DND-41 (cell line): ENCODE measurements at regions not wholly inside any gene's neighbourhood (a gene's known extent, or its start where the extent isn't known, plus 50 kb on each side); places are given as distances from the start of the nearest gene placed in this dataset.

Experiments used
- ATAC-seq: fragments of 200-7000 bp; cut with Tn5 transposase; 3 replicates; pipeline ENCODE4 v1.9.1; 2021; ENCODE audit warnings: low read depth; ENCODE audit not compliant: insufficient read depth
- DNase-seq: peaks from one replicate; pipeline ENCODE4 v3.0.0-alpha.2; 2020
- H2AFZ ChIP-seq: 2 replicates; pipeline ENCODE4 v1.6.0; 2012; ENCODE audit warnings: low read depth, low read length
- H3K27ac ChIP-seq: 2 replicates; pipeline ENCODE4 v1.5.1; 2012; ENCODE audit warnings: low read length, inconsistent platforms
- H3K27me3 ChIP-seq: fragments of 200-600 bp; sonication (generic); 2 replicates; pipeline ENCODE4 v1.6.0; 2012; ENCODE audit warnings: low read length, mild to moderate bottlenecking, inconsistent platforms; ENCODE audit not compliant: insufficient read depth, poor library complexity
- H3K36me3 ChIP-seq: 2 replicates; pipeline ENCODE4 v1.5.1; 2012; ENCODE audit warnings: low read length, inconsistent platforms; ENCODE audit not compliant: insufficient read depth
- H3K4me1 ChIP-seq: 2 replicates; pipeline ENCODE4 v1.5.1; 2012; ENCODE audit warnings: mild to moderate bottlenecking, low read length; ENCODE audit not compliant: insufficient read depth
- H3K4me2 ChIP-seq: 2 replicates; pipeline ENCODE4 v1.6.0; 2012; ENCODE audit warnings: mild to moderate bottlenecking, moderate library complexity, low read length, inconsistent platforms; ENCODE audit not compliant: insufficient read depth
- H3K4me3 ChIP-seq, 2 experiments: fragments of 200-600 bp in 1 of 2; shearing (Covaris generic) in 1 of 2; 2 replicates each; pipeline ENCODE4 v1.5.1; 2012 to 2016; ENCODE audit warnings: inconsistent platforms in 2 of 2, low read length in 2 of 2, mild to moderate bottlenecking in 2 of 2, low read depth in 1 of 2, moderate library complexity in 1 of 2
- H3K79me2 ChIP-seq: 2 replicates; pipeline ENCODE4 v1.6.0; 2012; ENCODE audit warnings: low read length, inconsistent platforms; ENCODE audit not compliant: insufficient read depth
- H3K9ac ChIP-seq: 2 replicates; pipeline ENCODE4 v1.6.0; 2012; ENCODE audit warnings: low read depth, mild to moderate bottlenecking, inconsistent platforms, low read length, moderate library complexity
- H3K9me3 ChIP-seq: 2 replicates; pipeline ENCODE4 v1.5.1; 2012; ENCODE audit warnings: low read length, moderate library complexity, mild to moderate bottlenecking, inconsistent platforms; ENCODE audit not compliant: insufficient read depth, severe bottlenecking
- H4K20me1 ChIP-seq: 2 replicates; pipeline ENCODE4 v1.6.0; 2012; ENCODE audit warnings: low read length; ENCODE audit not compliant: insufficient read depth
- EZH2 ChIP-seq: IDR thresholded peaks from 3 replicates; pipeline ENCODE4 v1.6.1; 2012; ENCODE audit warnings: borderline replicate concordance, low read depth, mild to moderate bottlenecking, moderate library complexity, low read length, inconsistent platforms; ENCODE audit not compliant: severe bottlenecking
- TF ChIP-seq, protein P1 (sequence below): IDR thresholded peaks from 2 replicates; pipeline ENCODE4 v1.5.1; 2012; ENCODE audit warnings: borderline replicate concordance, low read length, moderate library complexity, mild to moderate bottlenecking; ENCODE audit not compliant: poor library complexity, severe bottlenecking; ENCODE audit errors: extremely low read depth

DNA sequence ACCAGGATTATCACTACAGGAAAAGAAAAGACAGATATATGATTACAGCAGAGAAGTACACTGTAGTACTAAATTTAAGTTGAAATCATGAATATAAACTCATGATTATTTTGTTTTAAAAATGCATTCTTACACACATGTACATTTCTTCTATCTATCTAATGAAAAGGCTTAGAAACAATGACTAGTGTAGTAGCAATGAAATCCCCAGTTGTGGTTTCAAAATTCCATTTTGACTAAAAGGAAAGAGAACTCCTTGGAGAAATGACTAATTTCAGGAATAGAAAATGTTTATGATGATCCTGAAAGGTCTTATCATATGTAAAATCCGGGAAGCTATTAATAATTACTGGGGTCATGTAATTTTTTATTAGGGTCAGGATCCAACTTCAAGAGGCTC is 195.0 kb upstream of the STARD13 start:
- DNase-seq, result no peak
- H4K20me1 ChIP-seq, result no peaks in the 10 kb centered on the region
- H3K9ac ChIP-seq, result no peak overlapping the region
- H2AFZ ChIP-seq, result no peak overlapping the region
- no peaks in the 10 kb centered on the region for H3K4me1 ChIP-seq
- no peaks in the 10 kb centered on the region for H3K27me3 ChIP-seq
- no peaks in the 10 kb centered on the region for H3K79me2 ChIP-seq
- H3K4me2 ChIP-seq, result no peak overlapping the region
- peaks cover 4% of the 10 kb centered on the region for H3K9me3 ChIP-seq
- no peak overlapping the region for H3K4me3 ChIP-seq
- TF ChIP-seq, protein P1, sequence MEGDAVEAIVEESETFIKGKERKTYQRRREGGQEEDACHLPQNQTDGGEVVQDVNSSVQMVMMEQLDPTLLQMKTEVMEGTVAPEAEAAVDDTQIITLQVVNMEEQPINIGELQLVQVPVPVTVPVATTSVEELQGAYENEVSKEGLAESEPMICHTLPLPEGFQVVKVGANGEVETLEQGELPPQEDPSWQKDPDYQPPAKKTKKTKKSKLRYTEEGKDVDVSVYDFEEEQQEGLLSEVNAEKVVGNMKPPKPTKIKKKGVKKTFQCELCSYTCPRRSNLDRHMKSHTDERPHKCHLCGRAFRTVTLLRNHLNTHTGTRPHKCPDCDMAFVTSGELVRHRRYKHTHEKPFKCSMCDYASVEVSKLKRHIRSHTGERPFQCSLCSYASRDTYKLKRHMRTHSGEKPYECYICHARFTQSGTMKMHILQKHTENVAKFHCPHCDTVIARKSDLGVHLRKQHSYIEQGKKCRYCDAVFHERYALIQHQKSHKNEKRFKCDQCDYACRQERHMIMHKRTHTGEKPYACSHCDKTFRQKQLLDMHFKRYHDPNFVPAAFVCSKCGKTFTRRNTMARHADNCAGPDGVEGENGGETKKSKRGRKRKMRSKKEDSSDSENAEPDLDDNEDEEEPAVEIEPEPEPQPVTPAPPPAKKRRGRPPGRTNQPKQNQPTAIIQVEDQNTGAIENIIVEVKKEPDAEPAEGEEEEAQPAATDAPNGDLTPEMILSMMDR, result no peak
- no peak for TF ChIP-seq EZH2
- H3K36me3 ChIP-seq, result no peaks in the 10 kb centered on the region
- no peak for ATAC-seq
- no peak overlapping the region for H3K27ac ChIP-seq

DNA sequence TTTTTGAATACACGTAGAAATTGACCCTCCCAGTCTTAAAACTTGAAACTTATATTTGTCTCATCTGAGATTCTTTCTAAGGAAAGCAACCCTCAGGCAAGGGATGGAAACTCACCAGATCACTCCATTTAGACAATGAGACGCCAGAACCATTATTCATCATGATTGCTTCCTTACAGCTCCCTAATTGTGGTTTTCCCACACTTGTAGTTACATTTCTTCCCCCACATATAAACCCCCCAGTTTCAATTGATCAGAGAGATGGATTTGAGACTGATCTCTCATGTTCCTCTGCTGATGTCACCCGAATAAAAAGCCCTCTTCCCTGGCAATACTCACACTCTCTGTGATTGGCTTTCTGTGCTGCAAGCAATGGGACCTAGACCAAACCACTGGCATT is 197.9 kb upstream of the STARD13 start:
- no peak overlapping the region for H3K4me3 ChIP-seq
- H3K79me2 ChIP-seq, result no peaks in the 10 kb centered on the region
- H3K4me1 ChIP-seq, result no peaks in the 10 kb centered on the region
- H3K27me3 ChIP-seq, result no peaks in the 10 kb centered on the region
- DNase-seq (no peak), ATAC-seq (no peak)
- H4K20me1 ChIP-seq, result no peaks in the 10 kb centered on the region
- no peaks in the 10 kb centered on the region for H3K9me3 ChIP-seq
- H2AFZ ChIP-seq, result no peak overlapping the region
- H3K9ac ChIP-seq, result no peak overlapping the region
- H3K36me3 ChIP-seq, result no peaks in the 10 kb centered on the region
- TF ChIP-seq, protein P1, result no peak
- TF ChIP-seq EZH2, result no peak
- no peak overlapping the region for H3K4me2 ChIP-seq
- no peak overlapping the region for H3K27ac ChIP-seq

DNA sequence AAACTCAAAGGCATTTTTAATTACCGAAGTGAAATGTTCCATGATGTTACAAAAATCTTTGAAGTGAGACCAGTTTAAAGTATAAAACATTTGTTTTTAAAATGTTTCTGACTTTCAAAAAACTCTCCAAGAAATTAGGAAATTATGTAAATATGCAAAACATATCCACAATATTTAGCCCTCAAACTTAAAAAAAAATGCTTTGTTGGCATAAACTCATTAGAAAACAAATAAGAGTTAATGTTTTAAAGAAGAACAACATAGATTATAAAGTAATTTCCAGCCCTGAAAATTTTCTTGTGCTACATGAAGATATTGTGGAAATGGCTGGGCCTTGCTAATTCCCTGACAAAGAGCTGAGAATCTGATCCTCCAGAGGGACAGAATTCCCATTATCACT is 199.7 kb upstream of the STARD13 start:
- TF ChIP-seq, protein P1, result no peak
- TF ChIP-seq EZH2, result no peak
- H3K27me3 ChIP-seq, result no peaks in the 10 kb centered on the region
- H3K4me1 ChIP-seq, result no peaks in the 10 kb centered on the region
- no peak overlapping the region for H3K4me2 ChIP-seq
- no peaks in the 10 kb centered on the region for H3K9me3 ChIP-seq
- no peak overlapping the region for H3K9ac ChIP-seq
- no peaks in the 10 kb centered on the region for H4K20me1 ChIP-seq
- H3K36me3 ChIP-seq, result no peaks in the 10 kb centered on the region
- no peak overlapping the region for H3K27ac ChIP-seq
- no peaks in the 10 kb centered on the region for H3K79me2 ChIP-seq
- ATAC-seq (no peak), DNase-seq (no peak)
- H2AFZ ChIP-seq, result no peak overlapping the region
- no peak overlapping the region for H3K4me3 ChIP-seq
